Central memory CD8-positive, alpha-beta T cell (primary cell): ENCODE measurements at regions not wholly inside any gene's neighbourhood (a gene's known extent, or its start where the extent isn't known, plus 50 kb on each side); places are given as distances from the start of the nearest gene placed in this dataset.

ENCODE experiments used
- ATAC-seq: fragments of 150-1000 bp; cut with Tn5 transposase; replicated peaks from 2 replicates; pipeline ENCODE4 v1.10.0; 2022; ENCODE audit warnings: mild to moderate bottlenecking, moderate FRiP score, moderate number of reproducible peaks; ENCODE audit not compliant: poor library complexity, severe bottlenecking; ENCODE audit errors: extremely low read depth
- DNase-seq, 2 donors: peaks; one replicate each; pipeline ENCODE4 v3.0.0; 2021; ENCODE audit warnings: low spot score in 2 of 2
- H3K27ac Mint-ChIP-seq: one replicate; pipeline ENCODE4 v1.8.0; 2022; ENCODE audit warnings: low read depth, mild to moderate bottlenecking, moderate library complexity, mixed read lengths
- H3K27me3 Mint-ChIP-seq: one replicate; pipeline ENCODE4 v1.8.0; 2022; ENCODE audit warnings: mixed read lengths
- H3K36me3 Mint-ChIP-seq: one replicate; pipeline ENCODE4 v1.8.0; 2022; ENCODE audit warnings: mild to moderate bottlenecking, moderate library complexity, mixed read lengths; ENCODE audit not compliant: insufficient read depth
- H3K4me1 Mint-ChIP-seq: one replicate; pipeline ENCODE4 v1.8.0; 2022; ENCODE audit warnings: mixed read lengths
- H3K4me3 Mint-ChIP-seq: one replicate; pipeline ENCODE4 v1.8.0; 2022; ENCODE audit warnings: mild to moderate bottlenecking, moderate library complexity, mixed read lengths
- H3K9me3 Mint-ChIP-seq: one replicate; pipeline ENCODE4 v1.8.0; 2022; ENCODE audit warnings: mixed read lengths

DNA sequence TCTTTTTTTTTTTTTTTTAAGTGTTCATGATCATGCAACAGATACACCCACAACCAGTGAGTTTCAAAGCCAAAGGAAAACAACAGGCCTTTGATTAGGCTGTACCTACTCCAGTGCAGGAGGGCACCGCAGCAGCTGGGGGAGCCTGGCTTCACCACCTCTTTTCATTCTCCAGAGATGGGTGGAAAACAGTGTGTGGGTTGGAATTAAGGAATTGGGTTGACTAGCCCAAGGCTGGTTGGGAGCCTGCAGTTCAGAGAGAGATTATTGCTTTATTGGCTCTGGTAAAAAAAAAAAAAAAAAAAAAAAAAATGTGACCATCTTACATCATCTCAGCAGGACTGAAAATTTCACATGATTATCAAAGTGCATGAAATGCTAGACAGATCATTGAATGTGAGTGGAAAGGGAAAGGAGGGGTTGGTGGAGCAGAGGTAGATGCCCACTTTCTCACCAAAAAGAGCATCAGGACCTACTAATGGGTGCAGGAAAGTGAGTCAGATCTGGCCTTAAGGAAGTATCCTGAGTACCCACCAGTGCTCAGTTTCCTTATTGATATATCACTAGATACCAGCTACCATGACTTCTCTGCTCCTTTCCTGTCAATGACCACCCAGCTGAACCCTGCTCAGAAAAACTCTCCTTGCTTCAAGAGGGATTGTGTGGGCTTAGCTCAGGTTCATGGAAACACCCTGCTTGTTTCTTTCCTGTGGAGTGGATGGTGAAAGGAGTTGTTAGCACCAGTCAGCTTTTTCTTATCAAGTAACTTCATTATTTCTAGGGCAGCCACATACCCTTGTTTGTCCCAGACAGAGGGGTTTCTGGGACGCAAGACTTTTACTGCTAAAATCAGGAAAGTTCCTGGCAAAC is 54.8 kb upstream of the DYRK2 start:
- DNase-seq (no peak), ATAC-seq (no peak)
- H3K36me3 Mint-ChIP-seq = no peaks in the 10 kb centered on the region
- H3K27me3 Mint-ChIP-seq = no peaks in the 10 kb centered on the region
- H3K4me1 Mint-ChIP-seq = peaks cover 39% of the 10 kb centered on the region
- H3K27ac Mint-ChIP-seq = peak overlapping the region; percentile 95
- peaks cover 11% of the 10 kb centered on the region for H3K9me3 Mint-ChIP-seq
- H3K4me3 Mint-ChIP-seq = no peak overlapping the region

DNA sequence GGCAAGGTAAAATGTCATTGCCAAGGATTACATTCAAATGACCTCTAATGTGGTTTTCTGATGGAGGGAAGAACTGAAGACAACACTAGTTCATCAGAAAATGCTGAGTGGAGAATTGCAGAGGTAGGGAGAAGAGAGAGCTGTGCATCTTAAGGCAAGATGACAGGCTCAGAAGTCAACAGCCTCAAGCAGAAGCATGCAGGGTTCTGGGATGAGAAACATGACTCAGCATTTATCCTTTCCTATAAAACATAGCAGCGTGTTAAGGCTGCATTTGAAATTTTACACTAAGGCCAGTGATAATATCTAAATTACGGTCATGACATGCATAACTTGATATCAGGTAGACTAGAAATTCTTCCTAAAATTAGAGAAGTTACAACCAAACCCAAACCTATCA is 53.7 kb upstream of the DYRK2 start:
- no peak for ATAC-seq
- no peak for DNase-seq
- no peaks in the 10 kb centered on the region for H3K36me3 Mint-ChIP-seq
- H3K4me1 Mint-ChIP-seq = peaks cover 39% of the 10 kb centered on the region
- H3K9me3 Mint-ChIP-seq = peaks cover 11% of the 10 kb centered on the region
- H3K27ac Mint-ChIP-seq = no peak overlapping the region
- H3K27me3 Mint-ChIP-seq = no peaks in the 10 kb centered on the region
- no peak overlapping the region for H3K4me3 Mint-ChIP-seq

DNA sequence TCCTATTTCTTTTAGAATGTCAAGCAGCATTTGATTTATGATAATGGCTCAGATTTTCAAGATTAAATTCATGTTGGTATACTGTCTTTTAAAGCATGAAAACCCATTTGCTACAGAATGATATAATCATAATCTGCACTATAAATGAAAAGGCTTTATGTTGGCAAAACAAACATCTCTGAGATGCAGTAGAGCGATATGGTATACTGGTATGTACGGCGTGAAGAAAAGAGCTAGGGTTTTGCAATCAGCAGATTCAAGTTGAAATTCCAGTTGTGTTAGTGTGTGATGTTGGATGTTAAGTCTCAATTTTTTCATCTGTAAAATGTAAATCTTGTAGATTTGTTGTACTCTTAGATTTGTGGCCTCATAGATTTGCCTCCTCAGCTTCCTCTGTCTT is 53.2 kb upstream of the DYRK2 start:
- ATAC-seq (no peak), DNase-seq (no peak)
- no peak overlapping the region for H3K27ac Mint-ChIP-seq

DNA sequence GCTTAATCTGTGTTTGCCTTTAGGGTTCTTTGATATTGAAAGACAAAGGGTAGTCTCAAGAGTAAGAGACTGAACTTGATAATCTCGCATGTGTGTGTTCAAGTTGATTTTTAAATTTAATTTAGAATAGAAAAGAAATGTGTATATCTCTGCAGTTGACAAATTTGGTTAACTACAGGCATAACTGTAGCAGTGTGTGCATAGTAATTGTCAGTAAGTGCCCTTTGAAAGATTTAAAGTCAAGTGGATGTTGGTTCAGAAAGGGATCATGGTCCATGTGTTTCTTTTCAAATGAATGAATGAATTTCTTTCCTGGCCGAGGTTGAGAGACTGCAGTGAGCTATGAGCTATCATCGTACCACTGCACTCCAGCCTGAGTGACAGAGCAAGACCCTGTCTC is 49.9 kb upstream of the DYRK2 start:
- Mint-ChIP-seq H3K27ac (no peak overlapping the region), H3K4me3 (no peak overlapping the region), H3K9me3 (peaks cover 6% of the 10 kb centered on the region), H3K4me1 (peaks cover 12% of the 10 kb centered on the region), H3K36me3 (no peaks in the 10 kb centered on the region), H3K27me3 (no peaks in the 10 kb centered on the region)
- DNase-seq (no peak), ATAC-seq (no peak)

More for the DNA sequence above, 53.2 kb upstream of the DYRK2 start:
- Mint-ChIP-seq H3K36me3 (no peaks in the 10 kb centered on the region), H3K9me3 (peaks cover 11% of the 10 kb centered on the region), H3K4me3 (no peak overlapping the region), H3K4me1 (peaks cover 38% of the 10 kb centered on the region), H3K27me3 (no peaks in the 10 kb centered on the region)
